Fibroblast of lung (primary cell): ENCODE measurements at regions not wholly inside any gene's neighbourhood (a gene's known extent, or its start where the extent isn't known, plus 50 kb on each side); places are given as distances from the start of the nearest gene placed in this dataset.
"Not testable (repeated sequence)": the region's sequence is repeated elsewhere in the genome, so short reads cannot be mapped to it uniquely, and the experiment has no call there.

Experiments used
- DNase-seq, 2 donors: peaks; one replicate each; pipeline versions ENCODE4 v3.0.0 to v3.0.0-alpha.2; 2010; ENCODE audit warnings: low read depth in 2 of 2
- H2AFZ ChIP-seq: 2 replicates; pipeline ENCODE4 v1.5.1; 2012; ENCODE audit warnings: low read length, control low read depth, inconsistent platforms
- H3K27ac ChIP-seq: 2 replicates; pipeline ENCODE4 v1.5.1; 2011; ENCODE audit warnings: low read length, control low read depth; ENCODE audit not compliant: insufficient read depth
- H3K27me3 ChIP-seq: 2 replicates; pipeline ENCODE4 v1.5.1; 2011; ENCODE audit warnings: mild to moderate bottlenecking, low read length; ENCODE audit not compliant: control insufficient read depth, insufficient read depth
- H3K36me3 ChIP-seq: 2 replicates; pipeline ENCODE4 v1.5.1; 2011; ENCODE audit warnings: low read length; ENCODE audit not compliant: control insufficient read depth, insufficient read depth
- H3K4me1 ChIP-seq: 2 replicates; pipeline ENCODE4 v1.5.1; 2011; ENCODE audit warnings: low read length; ENCODE audit not compliant: control insufficient read depth, insufficient read depth; ENCODE audit errors: extremely low read depth
- H3K4me2 ChIP-seq: 2 replicates; pipeline ENCODE4 v1.5.1; 2011; ENCODE audit warnings: low read length, control low read depth; ENCODE audit not compliant: insufficient read depth; ENCODE audit errors: extremely low read depth
- H3K4me3 ChIP-seq, 4 experiments: fragments of 200-600 bp in 1 of 4; sonication (generic) in 1 of 4; replicated peaks in 1 of 4; 2 replicates each; pipeline ENCODE4 v1.5.1; 2011 to 2016; ENCODE audit warnings: low read length in 4 of 4, low read depth in 3 of 4, mild to moderate bottlenecking in 3 of 4, control low read depth in 2 of 4, inconsistent platforms in 1 of 4, mixed read lengths in 1 of 4; ENCODE audit not compliant: insufficient read depth in 1 of 4; ENCODE audit errors: control extremely low read depth in 1 of 4
- H3K79me2 ChIP-seq: 2 replicates; pipeline ENCODE4 v1.5.1; 2012; ENCODE audit warnings: mild to moderate bottlenecking, low read length, inconsistent platforms; ENCODE audit not compliant: control insufficient read depth, insufficient read depth
- H3K9ac ChIP-seq: 2 replicates; pipeline ENCODE4 v1.5.1; 2011; ENCODE audit warnings: mild to moderate bottlenecking, low read length, control low read depth; ENCODE audit not compliant: insufficient read depth
- H3K9me3 ChIP-seq: 2 replicates; pipeline ENCODE4 v1.5.1; 2012; ENCODE audit warnings: low read depth, low read length; ENCODE audit not compliant: control insufficient read depth, insufficient read depth
- H4K20me1 ChIP-seq: 2 replicates; pipeline ENCODE4 v1.5.1; 2011; ENCODE audit warnings: low read length; ENCODE audit not compliant: control insufficient read depth, insufficient read depth; ENCODE audit errors: extremely low read depth
- CTCF ChIP-seq, 2 donors: IDR thresholded peaks in 1 of 2; conservative IDR thresholded peaks in 1 of 2; 1 replicate in 1 of 2; 2 replicates in 1 of 2; pipeline ENCODE4 v1.5.1; 2011 to 2012; ENCODE audit warnings: low read length in 2 of 2, control low read depth in 1 of 2, inconsistent platforms in 1 of 2, low read depth in 1 of 2, mild to moderate bottlenecking in 1 of 2
- EZH2 ChIP-seq: IDR thresholded peaks from 2 replicates; pipeline ENCODE4 v1.5.1; 2012; ENCODE audit warnings: low read length, control low read depth, mild to moderate bottlenecking; ENCODE audit errors: missing control alignments

- peak in 1 of 2 donors; percentile 36 for DNase-seq
- Histone ChIP-seq H4K20me1 (no peaks in the 10 kb centered on the region), H3K36me3 (no peaks in the 10 kb centered on the region), H3K4me1 (no peaks in the 10 kb centered on the region), H3K9me3 (no peaks in the 10 kb centered on the region), H3K27ac (no peak overlapping the region), H3K4me2 (no peak overlapping the region), H3K9ac (no peak overlapping the region), H3K4me3 (no peak overlapping the region), H3K79me2 (no peaks in the 10 kb centered on the region), H2AFZ (no peak overlapping the region), H3K27me3 (no peaks in the 10 kb centered on the region)
- TF ChIP-seq CTCF (conservative IDR thresholded peaks at IDR 0.05 in 1 of 2, IDR thresholded peaks at IDR 0.05 in 1 of 2; ENCODE audit: low read depth in 1 of 2, low read length in 2 of 2): no peak
- no peak for TF ChIP-seq EZH2
These were observed 156.2 kb downstream of the RHOU start for GRCh38 chr1:228891272-228892034.

DNA sequence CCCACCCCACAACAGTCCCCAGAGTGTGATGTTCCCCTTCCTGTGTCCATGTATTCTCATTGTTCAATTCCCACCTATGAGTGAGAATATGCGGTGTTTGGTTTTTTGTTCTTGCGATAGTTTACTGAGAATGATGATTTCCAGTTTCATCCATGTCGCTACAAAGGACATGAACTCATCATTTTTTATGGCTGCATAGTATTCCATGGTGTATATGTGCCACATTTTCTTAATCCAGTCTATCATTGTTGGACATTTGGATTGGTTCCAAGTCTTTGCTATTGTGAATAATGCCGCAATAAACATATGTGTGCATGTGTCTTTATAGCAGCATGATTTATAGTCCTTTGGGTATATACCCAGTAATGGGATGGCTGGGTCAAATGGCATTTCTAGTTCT lies 156.9 kb downstream of the RHOU start:
- H3K27ac ChIP-seq, H3K27me3 ChIP-seq, DNase-seq, H3K4me2 ChIP-seq, H3K9ac ChIP-seq, H3K9me3 ChIP-seq, H3K4me1 ChIP-seq, H3K4me3 ChIP-seq, H2AFZ ChIP-seq, H4K20me1 ChIP-seq, H3K36me3 ChIP-seq, H3K79me2 ChIP-seq: not testable (repeated sequence)

- no peak overlapping the region for H3K27ac ChIP-seq
- no peak overlapping the region for H3K4me2 ChIP-seq
- no peak for TF ChIP-seq EZH2
- TF ChIP-seq CTCF (conservative IDR thresholded peaks at IDR 0.05 in 1 of 2, IDR thresholded peaks at IDR 0.05 in 1 of 2; ENCODE audit: low read depth in 1 of 2, low read length in 2 of 2): no peak
- H3K27me3 ChIP-seq: no peaks in the 10 kb centered on the region
- no peaks in the 10 kb centered on the region for H3K36me3 ChIP-seq
- no peak overlapping the region for H3K4me3 ChIP-seq
- DNase-seq: no peak
- H3K9me3 ChIP-seq: no peaks in the 10 kb centered on the region
- no peaks in the 10 kb centered on the region for H4K20me1 ChIP-seq
- no peak overlapping the region for H3K9ac ChIP-seq
- no peaks in the 10 kb centered on the region for H3K4me1 ChIP-seq
- no peak overlapping the region for H2AFZ ChIP-seq
- H3K79me2 ChIP-seq: no peaks in the 10 kb centered on the region
These were observed 159.2 kb downstream of the RHOU start for GRCh38 chr1:228894442-228894989.
